Astrocyte of the cerebellum (primary cell): ENCODE measurements at regions not wholly inside any gene's neighbourhood (a gene's known extent, or its start where the extent isn't known, plus 50 kb on each side); places are given as distances from the start of the nearest gene placed in this dataset.

Experiments
- DNase-seq: peaks from one replicate; pipeline ENCODE4 v3.0.0-alpha.2; 2011; ENCODE audit warnings: low read depth
- H3K4me3 ChIP-seq: 2 replicates; pipeline ENCODE4 v1.5.1; 2011; ENCODE audit warnings: mild to moderate bottlenecking, low read depth, low read length, moderate library complexity
- CTCF ChIP-seq: IDR thresholded peaks from 2 replicates; pipeline ENCODE4 v1.5.1; 2012; ENCODE audit warnings: low read length, low read depth, moderate library complexity, mild to moderate bottlenecking; ENCODE audit errors: missing control alignments
- in situ Hi-C: cut with HindIII; loops from 2 replicates; pipeline ENCODE4 v1.10.0; 2017; ENCODE audit warnings: low sequenced_read_pairs

GRCh38 chr2:5537180-5537688 lies 154.9 kb upstream of the SOX11 start:
- no peak overlapping the region for H3K4me3 ChIP-seq
- TF ChIP-seq CTCF, result no peak
- in situ Hi-C loops, result no loop called here
- DNase-seq, result no peak

GRCh38 chr2:5538313-5538712 lies 153.9 kb upstream of the SOX11 start:
- H3K4me3 ChIP-seq, result no peak overlapping the region
- DNase-seq, result no peak
- TF ChIP-seq CTCF, result no peak
- in situ Hi-C loops, result no loop called here

GRCh38 chr2:5538772-5539171 lies 153.4 kb upstream of the SOX11 start:
- no peak for TF ChIP-seq CTCF
- in situ Hi-C loops, result no loop called here
- H3K4me3 ChIP-seq, result no peak overlapping the region
- DNase-seq, result no peak

- no peak for DNase-seq
- H3K4me3 ChIP-seq, result no peak overlapping the region
- in situ Hi-C loops, result no loop called here
- TF ChIP-seq CTCF, result no peak
These were observed 152.7 kb upstream of the SOX11 start for GRCh38 chr2:5539282-5540165.

- DNase-seq, result no peak
- no peak overlapping the region for H3K4me3 ChIP-seq
- in situ Hi-C loops, result no loop called here
- no peak for TF ChIP-seq CTCF
These were observed 151.3 kb upstream of the SOX11 start for GRCh38 chr2:5540856-5541255.

- in situ Hi-C loops, result no loop called here
- no peak for TF ChIP-seq CTCF
- DNase-seq, result no peak
- H3K4me3 ChIP-seq, result no peak overlapping the region
These were observed 147.9 kb upstream of the SOX11 start for GRCh38 chr2:5544205-5544786.
